GM12878 (cell line): ENCODE measurements at regions not wholly inside any gene's neighbourhood (a gene's known extent, or its start where the extent isn't known, plus 50 kb on each side); places are given as distances from the start of the nearest gene placed in this dataset.

Experiments
- ATAC-seq: fragments of 200-7000 bp; cut with Tn5 transposase; 3 replicates; pipeline ENCODE4 v1.9.1; 2020; ENCODE audit warnings: mild to moderate bottlenecking, moderate library complexity
- BruUV-seq: library from RNA; stranded (reverse); fragments of 400-500 nt; replicated peaks from 2 replicates; lab custom pipeline; 2021; lab: Mats Ljungman, UMichigan
- CTCF ChIA-PET: fragments of 300-600 bp; sonication (Branson Sonifier 250); formaldehyde crosslinking; extraction: SDS; loops from one replicate; lab custom pipeline; 2021; ENCODE audit warnings: inconsistent platforms; lab: Yijun Ruan, JAX
- POLR2A ChIA-PET: fragments of 350-600 bp; formaldehyde crosslinking; extraction: SDS; loops from one replicate; lab custom pipeline; 2021; ENCODE audit warnings: inconsistent platforms; lab: Charles Lee
- RAD21 ChIA-PET: fragments of 300-600 bp; sonication (Branson Sonifier 250); formaldehyde crosslinking; loops from one replicate; lab custom pipeline; 2023; ENCODE audit warnings: antibody characterized with exemption; ENCODE audit not compliant: unreplicated experiment; lab: Charles Lee
- SMC1A ChIA-PET: fragments of 300-600 bp; sonication (Branson Sonifier 250); formaldehyde crosslinking; loops from one replicate; lab custom pipeline; 2023; ENCODE audit not compliant: unreplicated experiment, uncharacterized antibody; lab: Charles Lee
- DNase-seq: peaks from one replicate; pipeline ENCODE4 v3.0.0-alpha.2; 2011; ENCODE audit warnings: low read depth, low spot score
- FAIRE-seq: peaks from 3 replicates; lab custom pipeline; 2011; peaks lifted over from hg19 to GRCh38; lab: Jason Lieb, UNC
- H2AFZ ChIP-seq: 2 replicates; pipeline ENCODE4 v1.6.0; 2011; ENCODE audit warnings: low read depth, low read length, control low read depth; ENCODE audit not compliant: control insufficient read depth
- H3K27ac ChIP-seq: 2 replicates; pipeline ENCODE4 v1.5.1; 2011; ENCODE audit warnings: control low read depth; ENCODE audit not compliant: control insufficient read depth, insufficient read depth
- H3K27me3 ChIP-seq, 2 experiments: replicated peaks in 1 of 2; 2 replicates each; pipeline versions ENCODE4 v1.6.0 to v1.6.1; 2011; ENCODE audit warnings: low read length in 1 of 2; ENCODE audit not compliant: control insufficient read depth in 2 of 2, insufficient read depth in 2 of 2
- H3K36me3 ChIP-seq, 2 experiments: 2 replicates each; pipeline ENCODE4 v1.5.1; 2011; ENCODE audit warnings: low read length in 1 of 2; ENCODE audit not compliant: control insufficient read depth in 2 of 2, insufficient read depth in 2 of 2
- H3K4me1 ChIP-seq: 2 replicates; pipeline ENCODE4 v1.6.1; 2011; ENCODE audit warnings: mild to moderate bottlenecking, low read length, moderate library complexity, mixed read lengths; ENCODE audit not compliant: control insufficient read depth, insufficient read depth
- H3K4me2 ChIP-seq: 2 replicates; pipeline ENCODE4 v1.6.0; 2011; ENCODE audit warnings: control low read depth; ENCODE audit not compliant: control insufficient read depth, insufficient read depth
- H3K4me3 ChIP-seq: fragments of 200-600 bp; sonication (generic); 2 replicates; pipeline ENCODE4 v1.5.1; 2016
- H3K79me2 ChIP-seq: 2 replicates; pipeline ENCODE4 v1.6.0; 2011; ENCODE audit warnings: low read length; ENCODE audit not compliant: control insufficient read depth, insufficient read depth
- H3K9ac ChIP-seq: 2 replicates; pipeline ENCODE4 v1.8.0; 2011; ENCODE audit warnings: low read length, control low read depth, mixed read lengths; ENCODE audit not compliant: control insufficient read depth, insufficient read depth
- H3K9me3 ChIP-seq: replicated peaks from 3 replicates; pipeline ENCODE4 v1.5.1; 2011; ENCODE audit warnings: mild to moderate bottlenecking, low read length; ENCODE audit not compliant: control insufficient read depth, insufficient read depth
- H4K20me1 ChIP-seq: 2 replicates; pipeline ENCODE4 v1.6.0; 2011; ENCODE audit not compliant: control insufficient read depth, insufficient read depth
- E2F8 ChIP-seq: fragments of 450-650 bp; IDR thresholded peaks from 2 replicates; pipeline ENCODE4 v1.6.1; 2018; ENCODE audit warnings: mild to moderate bottlenecking, low read depth, moderate library complexity; ENCODE audit not compliant: partially characterized antibody
- SRF ChIP-seq, 2 experiments: IDR thresholded peaks; 2 replicates each; pipeline ENCODE4 v1.6.1; 2011; ENCODE audit warnings: low read depth in 2 of 2, low read length in 2 of 2, mild to moderate bottlenecking in 1 of 2, moderate library complexity in 1 of 2
- ZNF207 ChIP-seq: fragments of 450-650 bp; IDR thresholded peaks from 2 replicates; pipeline ENCODE4 v1.6.1; 2014; ENCODE audit warnings: antibody characterized with exemption, mild to moderate bottlenecking, borderline replicate concordance
- whole genome bisulfite sequencing: methylation state at CpG from one replicate; pipeline ENCODE4 v1.1.6; 2016; ENCODE audit warnings: low lambda C conversion rate; ENCODE audit not compliant: insufficient replicate concordance, insufficient coverage; ENCODE audit errors: missing lambda C conversion rate; 5-methylcytosine and 5-hydroxymethylcytosine counted together
- in situ Hi-C: fragments of 300-500 bp; cut with MboI; formaldehyde crosslinking; loops from 9 replicates; pipeline ENCODE4 v1.14.3; 2018; ENCODE audit warnings: mixed read lengths
- intact Hi-C: fragments of 100-400 bp; cut with micrococcal nuclease; formaldehyde crosslinking; loops from one replicate; pipeline ENCODE4 v1.14.2; 2022; ENCODE audit not compliant: unreplicated experiment
- TF ChIP-seq, protein P1 (sequence below): IDR thresholded peaks from 2 replicates; pipeline ENCODE4 v1.6.1; 2011; ENCODE audit warnings: mild to moderate bottlenecking, low read depth, low read length, moderate library complexity; ENCODE audit not compliant: insufficient replicate concordance

GRCh38 chr4:64756016-64756415, 346.8 kb upstream of the TECRL start:
- Histone ChIP-seq H3K4me2 (no peak overlapping the region), H3K79me2 (no peaks in the 10 kb centered on the region), H2AFZ (no peak overlapping the region), H3K9me3 (no peaks in the 10 kb centered on the region)
- ChIA-PET POLR2A (no interaction called here), CTCF (no interaction called here), SMC1A (no interaction called here)
- intact Hi-C loops = no loop called here
- in situ Hi-C loops = no loop called here
- BruUV-seq = no TSS peak
- 3% methylated on average over 2 of the region's 2 CpGs for WGBS
- no peak for ATAC-seq
- no peak for FAIRE-seq
- TF ChIP-seq E2F8 (no peak), SRF (IDR thresholded peaks at IDR 0.05; ENCODE audit: low read depth in 2 of 2, low read length in 2 of 2) (no peak), ZNF207 (no peak)
- TF ChIP-seq, protein P1, sequence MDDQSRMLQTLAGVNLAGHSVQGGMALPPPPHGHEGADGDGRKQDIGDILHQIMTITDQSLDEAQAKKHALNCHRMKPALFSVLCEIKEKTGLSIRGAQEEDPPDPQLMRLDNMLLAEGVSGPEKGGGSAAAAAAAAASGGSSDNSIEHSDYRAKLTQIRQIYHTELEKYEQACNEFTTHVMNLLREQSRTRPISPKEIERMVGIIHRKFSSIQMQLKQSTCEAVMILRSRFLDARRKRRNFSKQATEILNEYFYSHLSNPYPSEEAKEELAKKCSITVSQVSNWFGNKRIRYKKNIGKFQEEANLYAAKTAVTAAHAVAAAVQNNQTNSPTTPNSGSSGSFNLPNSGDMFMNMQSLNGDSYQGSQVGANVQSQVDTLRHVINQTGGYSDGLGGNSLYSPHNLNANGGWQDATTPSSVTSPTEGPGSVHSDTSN = no peak
- TF ChIP-seq, all 136 proteins: peak for 0
- H3K4me1 ChIP-seq = no peaks in the 10 kb centered on the region
- RAD21 ChIA-PET = no interaction called here
- H4K20me1 ChIP-seq = no peaks in the 10 kb centered on the region
- no peak overlapping the region for H3K4me3 ChIP-seq
- no peaks in the 10 kb centered on the region for H3K27me3 ChIP-seq
- no peaks in the 10 kb centered on the region for H3K36me3 ChIP-seq
- no peak overlapping the region for H3K9ac ChIP-seq
- DNase-seq = no peak
- no peak overlapping the region for H3K27ac ChIP-seq
